ENCODE measurements at regions not wholly inside any gene's neighbourhood (a gene's known extent, or its start where the extent isn't known, plus 50 kb on each side); places are given as distances from the start of the nearest gene placed in this dataset.

DNA sequence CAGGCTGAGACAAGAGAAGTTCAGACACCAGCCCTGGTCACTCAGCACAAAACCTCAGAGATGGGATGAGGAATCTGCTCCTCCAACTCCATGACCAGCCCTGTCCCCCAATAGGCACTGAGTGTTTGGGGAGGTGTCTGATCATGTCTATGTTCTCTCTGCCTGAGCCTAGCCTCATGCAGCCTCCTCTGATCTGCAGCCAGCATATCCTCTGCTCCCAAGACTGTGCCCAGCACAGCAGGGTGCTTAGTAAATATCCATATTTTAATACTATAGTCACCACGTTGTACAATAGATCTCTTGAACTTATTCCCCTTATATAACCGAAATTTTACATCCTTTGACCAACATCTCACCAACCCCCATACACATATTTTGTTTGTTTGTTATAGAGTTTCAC lies 202.9 kb downstream of the MATN1 start:
- Histone ChIP-seq H2AFZ (replicated peaks) (no peak overlapping the region), H3K36me3 (no peaks in the 10 kb centered on the region), H3K4me2 (no peak overlapping the region), H3F3A (ENCODE audit: low read depth) (no peaks in the 10 kb centered on the region), H4K20me1 (ENCODE audit: low read depth) (no peaks in the 10 kb centered on the region), H3K9ac (no peak overlapping the region), H3K9me3 (ENCODE audit: low read depth) (no peaks in the 10 kb centered on the region), H3K79me2 (ENCODE audit: low read depth) (no peaks in the 10 kb centered on the region), H3K4me1 (no peaks in the 10 kb centered on the region), H3K27ac (no peak overlapping the region), H3K27me3 (no peaks in the 10 kb centered on the region), H3K4me3 (no peak overlapping the region)
- TF ChIP-seq EZH2phosphoT487 (IDR thresholded peaks at IDR 0.05) = no peak
- TF ChIP-seq EZH2 (IDR thresholded peaks at IDR 0.05) = no peak
- TF ChIP-seq, protein P1, sequence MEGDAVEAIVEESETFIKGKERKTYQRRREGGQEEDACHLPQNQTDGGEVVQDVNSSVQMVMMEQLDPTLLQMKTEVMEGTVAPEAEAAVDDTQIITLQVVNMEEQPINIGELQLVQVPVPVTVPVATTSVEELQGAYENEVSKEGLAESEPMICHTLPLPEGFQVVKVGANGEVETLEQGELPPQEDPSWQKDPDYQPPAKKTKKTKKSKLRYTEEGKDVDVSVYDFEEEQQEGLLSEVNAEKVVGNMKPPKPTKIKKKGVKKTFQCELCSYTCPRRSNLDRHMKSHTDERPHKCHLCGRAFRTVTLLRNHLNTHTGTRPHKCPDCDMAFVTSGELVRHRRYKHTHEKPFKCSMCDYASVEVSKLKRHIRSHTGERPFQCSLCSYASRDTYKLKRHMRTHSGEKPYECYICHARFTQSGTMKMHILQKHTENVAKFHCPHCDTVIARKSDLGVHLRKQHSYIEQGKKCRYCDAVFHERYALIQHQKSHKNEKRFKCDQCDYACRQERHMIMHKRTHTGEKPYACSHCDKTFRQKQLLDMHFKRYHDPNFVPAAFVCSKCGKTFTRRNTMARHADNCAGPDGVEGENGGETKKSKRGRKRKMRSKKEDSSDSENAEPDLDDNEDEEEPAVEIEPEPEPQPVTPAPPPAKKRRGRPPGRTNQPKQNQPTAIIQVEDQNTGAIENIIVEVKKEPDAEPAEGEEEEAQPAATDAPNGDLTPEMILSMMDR (IDR thresholded peaks at IDR 0.05) = no peak
- Mint-ChIP-seq H3K9me3 (no peaks in the 10 kb centered on the region), H3K27me3 (ENCODE audit: insufficient read depth, low read depth) (peaks cover 9% of the 10 kb centered on the region), H3K27ac (no peak overlapping the region), H3K4me3 (no peak overlapping the region), H3K4me1 (peaks cover 6% of the 10 kb centered on the region), H3K36me3 (no peaks in the 10 kb centered on the region)
- no peak for DNase-seq (ENCODE audit: low spot score)

DNA sequence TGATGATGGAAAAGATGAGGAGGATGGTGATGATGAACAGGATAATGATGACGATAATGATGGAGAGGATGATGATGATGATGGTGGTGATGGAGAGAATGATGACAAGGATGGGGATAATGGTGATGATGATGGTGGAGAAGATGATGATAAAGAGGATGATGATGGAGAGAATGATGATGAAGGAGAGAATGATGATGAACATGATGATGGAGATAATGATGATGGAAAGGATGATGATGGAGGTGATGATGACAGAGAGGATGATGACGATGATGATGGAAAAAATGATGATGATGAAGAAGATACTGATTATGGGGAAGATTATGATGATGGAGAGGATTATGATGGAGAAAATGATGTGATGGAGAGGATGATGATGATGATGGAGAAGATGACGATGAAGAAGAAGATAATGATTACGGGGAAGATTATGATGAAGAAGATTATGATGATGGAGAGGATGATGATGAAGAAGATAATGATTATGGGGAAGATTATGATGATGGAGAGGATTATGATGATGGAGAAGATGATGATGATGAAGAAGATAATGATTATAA lies 204.1 kb downstream of the MATN1 start:
- Histone ChIP-seq H3K4me1 (peaks cover 2% of the 10 kb centered on the region), H3K27ac (no peak overlapping the region), H3K4me2 (no peak overlapping the region), H3K36me3 (no peaks in the 10 kb centered on the region), H4K20me1 (ENCODE audit: low read depth) (no peaks in the 10 kb centered on the region), H3K27me3 (no peaks in the 10 kb centered on the region), H3K9me3 (ENCODE audit: low read depth) (no peaks in the 10 kb centered on the region), H3K79me2 (ENCODE audit: low read depth) (no peaks in the 10 kb centered on the region), H3K9ac (no peak overlapping the region), H3K4me3 (no peak overlapping the region), H3F3A (ENCODE audit: low read depth) (no peaks in the 10 kb centered on the region), H2AFZ (replicated peaks) (no peak overlapping the region)
- peaks cover 6% of the 10 kb centered on the region for H3K27me3 Mint-ChIP-seq (ENCODE audit: insufficient read depth, low read depth)
- peaks cover 12% of the 10 kb centered on the region for H3K4me1 Mint-ChIP-seq
- DNase-seq (ENCODE audit: low spot score) = no peak
- H3K9me3 Mint-ChIP-seq = no peaks in the 10 kb centered on the region
- no peak overlapping the region for H3K27ac Mint-ChIP-seq
- H3K36me3 Mint-ChIP-seq = no peaks in the 10 kb centered on the region
- TF ChIP-seq, protein P1 (IDR thresholded peaks at IDR 0.05) = no peak
- TF ChIP-seq EZH2 (IDR thresholded peaks at IDR 0.05) (no peak), EZH2phosphoT487 (IDR thresholded peaks at IDR 0.05) (no peak)
- no peak overlapping the region for H3K4me3 Mint-ChIP-seq

DNA sequence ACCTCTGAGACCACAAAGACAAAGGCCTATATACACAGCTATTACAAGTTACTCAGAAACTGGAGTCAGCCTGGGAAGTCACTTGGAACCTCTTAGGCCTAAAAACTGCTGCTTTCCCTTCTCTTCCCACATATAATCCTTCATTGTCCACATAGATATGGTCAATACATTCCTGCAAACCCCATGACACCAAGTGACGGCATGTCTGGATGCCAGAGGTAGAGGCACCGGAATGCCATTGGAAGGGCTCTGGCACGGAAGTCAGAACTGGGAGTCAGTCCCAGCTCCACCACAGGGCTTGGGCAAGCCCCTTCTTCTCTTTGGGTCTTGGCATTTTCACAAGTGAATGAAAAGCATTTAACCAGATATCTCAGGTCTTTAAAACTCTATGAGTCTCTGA lies 204.7 kb downstream of the MATN1 start:
- Histone ChIP-seq H3K9ac (no peak overlapping the region), H3K27me3 (no peaks in the 10 kb centered on the region), H3K9me3 (ENCODE audit: low read depth) (no peaks in the 10 kb centered on the region), H3F3A (ENCODE audit: low read depth) (no peaks in the 10 kb centered on the region), H3K4me3 (no peak overlapping the region), H3K27ac (no peak overlapping the region), H4K20me1 (ENCODE audit: low read depth) (no peaks in the 10 kb centered on the region), H3K79me2 (ENCODE audit: low read depth) (no peaks in the 10 kb centered on the region), H3K4me2 (no peak overlapping the region), H3K36me3 (no peaks in the 10 kb centered on the region), H3K4me1 (peaks cover 8% of the 10 kb centered on the region), H2AFZ (replicated peaks) (no peak overlapping the region)
- Mint-ChIP-seq H3K36me3 (no peaks in the 10 kb centered on the region), H3K27ac (no peak overlapping the region), H3K4me1 (peaks cover 18% of the 10 kb centered on the region), H3K9me3 (no peaks in the 10 kb centered on the region), H3K27me3 (ENCODE audit: insufficient read depth, low read depth) (peaks cover 6% of the 10 kb centered on the region), H3K4me3 (no peak overlapping the region)
- TF ChIP-seq EZH2phosphoT487 (IDR thresholded peaks at IDR 0.05) = no peak
- TF ChIP-seq EZH2 (IDR thresholded peaks at IDR 0.05) = no peak
- TF ChIP-seq, protein P1 (IDR thresholded peaks at IDR 0.05) = no peak
- no peak for DNase-seq (ENCODE audit: low spot score)

Measured in neural progenitor cell (in vitro differentiated cells).